T-cell (primary cell): ENCODE measurements at regions not wholly inside any gene's neighbourhood (a gene's known extent, or its start where the extent isn't known, plus 50 kb on each side); places are given as distances from the start of the nearest gene placed in this dataset.

Experiments used
- ATAC-seq, 4 experiments: fragments of 200-7000 bp in 3 of 4; fragments of 150-1000 bp in 1 of 4; cut with Tn5 transposase; replicated peaks in 1 of 4; 1 replicate in 3 of 4; 2 replicates in 1 of 4; pipeline ENCODE4 v1.10.0; 2021; ENCODE audit warnings: moderate library complexity in 3 of 4, mild to moderate bottlenecking in 2 of 4, moderate number of reproducible peaks in 1 of 4
- CTCF ChIA-PET, 2 donors: fragments of 300-600 bp; sonication (Branson Sonifier 250); formaldehyde crosslinking; loops; one replicate each; lab custom pipeline; 2022; ENCODE audit warnings: antibody characterized with exemption in 2 of 2; lab: Charles Lee
- POLR2A ChIA-PET, 2 donors: fragments of 300-600 bp; sonication (Branson Sonifier 250); formaldehyde crosslinking; loops; one replicate each; lab custom pipeline; 2022; ENCODE audit warnings: antibody characterized with exemption in 2 of 2; lab: Charles Lee
- DNase-seq, 35 experiments: peaks; one replicate each; pipeline versions ENCODE4 v3.0.0 to v3.0.0-alpha.2; 2013 to 2023
- H3K27ac ChIP-seq: one replicate; pipeline ENCODE4 v1.5.1; 2013; ENCODE audit warnings: low read length
- H3K27me3 ChIP-seq, 2 experiments: replicated peaks in 1 of 2; 1 replicate in 1 of 2; 2 replicates in 1 of 2; pipeline versions ENCODE4 v1.6.1 to v1.7.0; 2013; ENCODE audit warnings: low read length in 1 of 2, mixed read lengths in 1 of 2; ENCODE audit not compliant: control insufficient read depth in 2 of 2, insufficient read depth in 2 of 2; ENCODE audit errors: extremely low read depth in 1 of 2
- H3K36me3 ChIP-seq, 2 donors: 1 replicate in 1 of 2; 2 replicates in 1 of 2; pipeline versions ENCODE4 v1.6.1 to v1.7.0; 2013; ENCODE audit warnings: low read length in 1 of 2; ENCODE audit not compliant: control insufficient read depth in 2 of 2, insufficient read depth in 1 of 2; ENCODE audit errors: extremely low read depth in 1 of 2
- H3K4me1 ChIP-seq, 2 experiments: 1 replicate in 1 of 2; 2 replicates in 1 of 2; pipeline versions ENCODE4 v1.6.1 to v1.7.0; 2013; ENCODE audit warnings: low read length in 2 of 2, mixed read lengths in 1 of 2; ENCODE audit not compliant: insufficient read depth in 2 of 2, control insufficient read depth in 1 of 2; ENCODE audit errors: extremely low read depth in 1 of 2
- H3K4me3 ChIP-seq, 2 donors: 1 replicate in 1 of 2; 2 replicates in 1 of 2; pipeline versions ENCODE4 v1.5.1 to v1.7.0; 2013; ENCODE audit warnings: mild to moderate bottlenecking in 2 of 2, low read length in 1 of 2, moderate library complexity in 1 of 2; ENCODE audit not compliant: control insufficient read depth in 1 of 2; ENCODE audit errors: extremely low read depth in 1 of 2
- H3K9me3 ChIP-seq: 2 replicates; pipeline ENCODE4 v1.7.0; 2013
- H3K27ac Mint-ChIP-seq, 2 donors: one replicate each; pipeline ENCODE4 v1.8.0; 2020 to 2021; ENCODE audit warnings: mild to moderate bottlenecking in 2 of 2, mixed read lengths in 2 of 2
- H3K27me3 Mint-ChIP-seq, 2 donors: one replicate each; pipeline ENCODE4 v1.8.0; 2021 to 2022; ENCODE audit warnings: mixed read lengths in 2 of 2
- H3K36me3 Mint-ChIP-seq: one replicate; pipeline ENCODE4 v1.8.0; 2021; ENCODE audit warnings: mixed read lengths
- H3K4me1 Mint-ChIP-seq, 3 donors: one replicate each; pipeline ENCODE4 v1.8.0; 2020 to 2022; ENCODE audit warnings: mixed read lengths in 3 of 3, mild to moderate bottlenecking in 1 of 3
- H3K4me3 Mint-ChIP-seq, 3 donors: one replicate each; pipeline ENCODE4 v1.8.0; 2020 to 2022; ENCODE audit warnings: mild to moderate bottlenecking in 3 of 3, mixed read lengths in 3 of 3, moderate library complexity in 3 of 3
- H3K9me3 Mint-ChIP-seq, 3 donors: one replicate each; pipeline ENCODE4 v1.8.0; 2020 to 2022; ENCODE audit warnings: mixed read lengths in 3 of 3
- WGBS: methylation state at CpG from one replicate; pipeline ENCODE4 v1.1.5; 2013; ENCODE audit warnings: missing lambda C conversion rate; ENCODE audit not compliant: insufficient coverage; 5-methylcytosine and 5-hydroxymethylcytosine counted together

DNA sequence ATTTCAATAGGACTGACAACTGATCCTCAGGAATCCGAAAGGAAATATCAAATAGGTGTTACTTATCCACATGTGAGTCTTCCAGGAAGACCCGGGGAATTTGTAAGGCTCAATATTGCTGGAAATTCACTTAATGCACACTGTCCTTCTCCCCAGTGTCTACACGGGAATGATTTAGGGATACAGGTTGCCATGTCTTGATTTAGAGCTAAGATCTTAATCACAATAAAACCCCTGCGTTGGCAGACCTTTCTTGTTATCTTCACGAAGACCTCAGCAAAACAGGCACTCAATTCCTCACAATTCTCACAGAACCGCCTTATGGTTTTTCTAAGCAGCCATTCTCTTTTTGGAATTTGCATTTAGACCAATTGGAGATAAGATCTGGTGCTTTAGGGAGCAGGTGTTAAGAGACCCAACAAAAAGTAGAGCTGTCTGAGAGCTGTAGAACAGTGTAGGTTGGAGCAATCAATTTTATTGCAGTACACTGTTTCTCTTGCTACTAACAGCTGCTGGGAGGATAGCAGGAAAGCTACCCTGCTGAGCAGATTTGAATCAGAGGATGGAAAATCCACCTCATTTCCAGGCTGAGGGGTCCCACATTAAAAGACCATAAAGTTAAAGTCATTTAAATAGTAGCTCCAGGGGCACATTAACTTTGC, 925.7 kb downstream of the EPHA3 start:
- CTCF ChIA-PET, result no interaction called here
- DNase-seq (no peak), ATAC-seq (no peak)
- WGBS, result 70% methylated on average over 2 of the region's 6 CpGs
- H3K27me3 ChIP-seq, result no peaks in the 10 kb centered on the region
- H3K9me3 ChIP-seq, result no peaks in the 10 kb centered on the region
- no peaks in the 10 kb centered on the region for H3K36me3 ChIP-seq
- no peak overlapping the region for H3K4me3 ChIP-seq
- no peaks in the 10 kb centered on the region for H3K4me1 ChIP-seq
- peaks cover 12 to 23% (median 12%) of the 10 kb centered on the region in 3 donors for H3K9me3 Mint-ChIP-seq
- POLR2A ChIA-PET, result no interaction called here
- H3K27me3 Mint-ChIP-seq, result no peaks in the 10 kb centered on the region
- no peak overlapping the region for H3K4me3 Mint-ChIP-seq
- no peak overlapping the region for H3K27ac ChIP-seq
- no peaks in the 10 kb centered on the region for H3K36me3 Mint-ChIP-seq
- H3K27ac Mint-ChIP-seq, result no peak overlapping the region
- H3K4me1 Mint-ChIP-seq, result no peaks in the 10 kb centered on the region

DNA sequence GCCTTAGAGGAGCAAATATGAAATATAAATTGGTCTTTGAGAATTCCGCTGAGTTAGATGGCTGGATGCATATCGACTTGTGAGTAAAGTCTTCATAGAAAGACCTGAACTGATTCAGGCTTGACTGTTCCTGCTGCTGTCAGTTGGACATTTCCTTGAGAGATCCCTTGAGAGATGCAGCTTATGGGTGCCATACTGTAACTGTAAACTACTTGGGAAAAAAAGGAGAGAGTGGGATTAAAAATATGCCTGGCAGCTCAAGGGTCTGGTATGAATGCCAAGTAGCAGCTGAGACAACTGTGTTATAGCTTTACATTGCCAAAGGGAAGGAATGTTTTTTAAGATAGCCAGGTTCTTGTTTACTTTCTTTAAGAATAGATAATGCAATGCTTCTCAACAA, 926.6 kb downstream of the EPHA3 start:
- Mint-ChIP-seq H3K4me1 (no peaks in the 10 kb centered on the region), H3K9me3 (peaks cover 10 to 21% (median 12%) of the 10 kb centered on the region in 3 donors), H3K4me3 (no peak overlapping the region), H3K27me3 (no peaks in the 10 kb centered on the region), H3K36me3 (no peaks in the 10 kb centered on the region), H3K27ac (no peak overlapping the region)
- Histone ChIP-seq H3K27me3 (no peaks in the 10 kb centered on the region), H3K27ac (no peak overlapping the region), H3K4me3 (no peak overlapping the region), H3K36me3 (no peaks in the 10 kb centered on the region), H3K9me3 (no peaks in the 10 kb centered on the region), H3K4me1 (no peaks in the 10 kb centered on the region)
- no peak for DNase-seq
- ChIA-PET POLR2A (interaction anchor here in 1 of 2 donors (0.6 kb wide), 1 partner anchor 28 kb away, joined by 3 read pairs; no protein-coding TSS in a partner anchor), CTCF (no interaction called here)
- no peak for ATAC-seq
- 76% methylated on average over 2 of the region's 2 CpGs for WGBS

DNA sequence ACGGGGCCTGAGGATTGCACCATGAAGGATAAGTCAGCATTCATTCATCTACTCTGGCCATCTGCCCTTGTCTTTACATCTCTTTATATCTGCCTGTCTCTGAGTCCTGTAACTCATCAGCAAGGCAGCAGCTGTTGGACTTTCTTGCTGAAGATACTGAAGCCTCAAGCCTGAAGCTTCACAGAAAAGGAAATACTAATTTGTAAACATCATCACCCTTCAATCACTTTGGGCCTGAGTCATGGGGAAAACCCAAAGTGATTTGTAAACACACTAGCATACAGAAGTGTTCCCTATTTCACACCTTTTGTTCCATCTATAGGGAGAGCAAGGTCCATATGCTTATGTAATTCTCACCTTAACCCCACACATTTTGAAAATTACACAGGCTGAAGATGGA, 928.2 kb downstream of the EPHA3 start:
- WGBS, result 71% methylated on average over 1 of the region's 1 CpG
- no peak overlapping the region for H3K27ac Mint-ChIP-seq
- no peak for DNase-seq
- H3K9me3 Mint-ChIP-seq, result peaks cover 10 to 21% (median 12%) of the 10 kb centered on the region in 3 donors
- no peaks in the 10 kb centered on the region for H3K27me3 Mint-ChIP-seq
- no peaks in the 10 kb centered on the region for H3K36me3 ChIP-seq
- ChIA-PET POLR2A (no interaction called here), CTCF (no interaction called here)
- no peaks in the 10 kb centered on the region for H3K9me3 ChIP-seq
- ATAC-seq, result no peak
- H3K36me3 Mint-ChIP-seq, result no peaks in the 10 kb centered on the region
- no peak overlapping the region for H3K4me3 Mint-ChIP-seq
- no peaks in the 10 kb centered on the region for H3K4me1 ChIP-seq
- no peaks in the 10 kb centered on the region for H3K27me3 ChIP-seq
- no peak overlapping the region for H3K4me3 ChIP-seq
- no peak overlapping the region for H3K27ac ChIP-seq
- H3K4me1 Mint-ChIP-seq, result no peaks in the 10 kb centered on the region

DNA sequence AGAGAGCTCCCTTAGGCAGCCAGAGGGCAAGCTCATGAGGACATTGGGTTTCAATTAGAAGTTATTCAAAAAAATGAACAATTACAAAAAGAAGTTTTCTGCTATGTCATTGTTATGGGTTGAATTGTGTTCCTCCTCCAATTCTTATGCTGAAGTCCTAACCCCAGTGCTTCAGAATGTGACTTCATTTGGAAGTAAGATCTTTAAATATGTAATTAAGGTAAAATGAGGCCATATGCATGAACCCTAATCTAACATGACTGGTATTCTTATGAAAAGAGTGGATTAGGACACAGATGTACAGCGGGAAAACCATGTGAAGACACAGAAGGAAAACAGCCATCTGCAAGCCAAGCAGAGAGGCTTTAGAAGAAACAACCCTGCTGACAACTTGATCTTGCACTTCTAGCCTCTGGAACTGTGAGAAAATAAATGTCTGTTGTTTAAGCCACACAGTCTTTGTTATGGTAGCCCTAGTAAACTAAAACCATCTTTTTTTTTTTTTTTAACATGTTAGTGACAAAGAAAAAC, 929.6 kb downstream of the EPHA3 start:
- no peak overlapping the region for H3K4me3 ChIP-seq
- ChIA-PET POLR2A (no interaction called here), CTCF (no interaction called here)
- Mint-ChIP-seq H3K36me3 (no peaks in the 10 kb centered on the region), H3K27me3 (no peaks in the 10 kb centered on the region), H3K9me3 (peaks cover 10 to 21% (median 12%) of the 10 kb centered on the region in 3 donors), H3K4me1 (no peaks in the 10 kb centered on the region), H3K4me3 (no peak overlapping the region), H3K27ac (no peak overlapping the region)
- H3K27ac ChIP-seq, result no peak overlapping the region
- WGBS, result no CpG with 5 or more reads among the region's 1 CpG
- no peaks in the 10 kb centered on the region for H3K4me1 ChIP-seq
- no peaks in the 10 kb centered on the region for H3K27me3 ChIP-seq
- ATAC-seq (no peak), DNase-seq (no peak)
- no peaks in the 10 kb centered on the region for H3K36me3 ChIP-seq
- no peaks in the 10 kb centered on the region for H3K9me3 ChIP-seq

DNA sequence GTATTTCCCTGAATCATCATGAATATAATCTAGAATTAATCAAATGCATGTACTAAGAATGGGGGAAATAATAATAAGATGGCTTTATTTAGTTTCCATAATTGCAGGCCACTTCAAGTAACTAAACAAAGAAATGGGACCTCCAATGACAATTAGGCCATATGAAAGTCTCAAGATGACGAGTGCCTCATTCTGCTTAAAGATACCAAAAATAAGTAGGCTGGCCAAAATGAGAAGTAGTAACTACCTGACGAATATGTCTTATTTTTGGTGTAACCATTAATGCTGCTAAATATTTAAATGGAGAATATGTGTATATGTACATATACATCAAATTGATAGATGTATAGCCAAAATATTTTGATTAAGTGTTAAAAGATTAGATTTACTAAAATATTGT, 932.6 kb downstream of the EPHA3 start:
- Mint-ChIP-seq H3K36me3 (no peaks in the 10 kb centered on the region), H3K27ac (no peak overlapping the region), H3K4me1 (no peaks in the 10 kb centered on the region), H3K4me3 (no peak overlapping the region), H3K9me3 (peaks cover 12 to 23% (median 16%) of the 10 kb centered on the region in 3 donors), H3K27me3 (no peaks in the 10 kb centered on the region)
- Histone ChIP-seq H3K4me3 (no peak overlapping the region), H3K27me3 (no peaks in the 10 kb centered on the region), H3K4me1 (no peaks in the 10 kb centered on the region), H3K9me3 (no peaks in the 10 kb centered on the region), H3K36me3 (no peaks in the 10 kb centered on the region), H3K27ac (no peak overlapping the region)
- POLR2A ChIA-PET, result no interaction called here
- DNase-seq, result no peak
- CTCF ChIA-PET, result no interaction called here
- WGBS, result no CpG with 5 or more reads among the region's 2 CpGs
- no peak for ATAC-seq

DNA sequence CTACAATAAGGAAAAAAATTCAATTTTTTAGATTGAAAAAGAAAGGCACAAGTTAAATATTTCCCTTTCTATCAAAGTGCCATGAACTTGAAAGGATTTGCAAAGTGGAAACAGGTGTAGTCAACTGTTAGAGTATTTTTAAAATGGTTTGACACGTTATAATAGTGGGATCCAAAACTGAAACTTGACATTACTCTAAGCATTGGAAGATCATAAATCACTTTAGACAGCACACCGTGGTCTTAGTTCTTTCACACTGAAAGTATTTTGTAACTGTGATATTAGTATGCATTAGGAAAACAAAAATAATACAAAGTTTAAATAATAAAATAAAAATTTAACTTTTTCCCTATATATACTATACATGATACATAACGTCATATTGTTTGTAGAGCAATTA, 933.1 kb downstream of the EPHA3 start:
- H3K4me3 Mint-ChIP-seq, result no peak overlapping the region
- peaks cover 11 to 20% (median 16%) of the 10 kb centered on the region in 3 donors for H3K9me3 Mint-ChIP-seq
- H3K27me3 ChIP-seq, result no peaks in the 10 kb centered on the region
- ChIA-PET POLR2A (no interaction called here), CTCF (no interaction called here)
- H3K4me1 ChIP-seq, result no peaks in the 10 kb centered on the region
- DNase-seq, result no peak
- H3K27ac Mint-ChIP-seq, result no peak overlapping the region
- no peaks in the 10 kb centered on the region for H3K4me1 Mint-ChIP-seq
- WGBS, result no CpG with 5 or more reads among the region's 3 CpGs
- H3K27ac ChIP-seq, result no peak overlapping the region
- H3K36me3 ChIP-seq, result no peaks in the 10 kb centered on the region
- no peak overlapping the region for H3K4me3 ChIP-seq
- no peaks in the 10 kb centered on the region for H3K9me3 ChIP-seq
- no peaks in the 10 kb centered on the region for H3K27me3 Mint-ChIP-seq
- no peaks in the 10 kb centered on the region for H3K36me3 Mint-ChIP-seq
- no peak for ATAC-seq
